G401.6 (cell line): ENCODE measurements at regions not wholly inside any gene's neighbourhood (a gene's known extent, or its start where the extent isn't known, plus 50 kb on each side); places are given as distances from the start of the nearest gene placed in this dataset.
"Not testable (repeated sequence)": the region's sequence is repeated elsewhere in the genome, so short reads cannot be mapped to it uniquely, and the experiment has no call there.

Experiments used
- FAIRE-seq: peaks from 2 replicates; lab custom pipeline; 2012; peaks lifted over from hg19 to GRCh38; lab: Jason Lieb, UNC

DNA sequence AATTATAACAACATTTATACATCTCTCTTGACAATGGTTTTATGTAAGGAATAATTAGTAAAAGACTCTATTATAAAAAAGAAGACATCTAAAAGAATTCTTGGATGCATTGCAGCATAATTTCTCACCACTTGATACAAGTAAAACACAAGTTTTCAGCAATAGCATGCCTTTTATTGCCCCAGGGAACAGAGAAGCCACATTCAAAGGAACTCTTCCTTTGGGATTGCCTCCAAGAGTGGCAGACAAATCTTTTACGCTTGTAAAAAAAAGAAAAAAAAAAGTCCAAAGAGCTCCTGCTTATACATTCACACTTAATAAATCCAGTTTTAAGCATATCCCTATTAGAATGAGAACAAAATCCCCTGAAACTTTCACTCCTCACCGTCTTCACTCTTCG lies 2357.8 kb upstream of the PCDH20 start:
- no peak for FAIRE-seq

GRCh38 chr13:63757683-63758082 lies 2342.0 kb upstream of the PCDH20 start:
- FAIRE-seq = peak; percentile 72

- peak; percentile 93 for FAIRE-seq
These were observed 2334.2 kb upstream of the PCDH20 start for GRCh38 chr13:63749857-63750256.

DNA sequence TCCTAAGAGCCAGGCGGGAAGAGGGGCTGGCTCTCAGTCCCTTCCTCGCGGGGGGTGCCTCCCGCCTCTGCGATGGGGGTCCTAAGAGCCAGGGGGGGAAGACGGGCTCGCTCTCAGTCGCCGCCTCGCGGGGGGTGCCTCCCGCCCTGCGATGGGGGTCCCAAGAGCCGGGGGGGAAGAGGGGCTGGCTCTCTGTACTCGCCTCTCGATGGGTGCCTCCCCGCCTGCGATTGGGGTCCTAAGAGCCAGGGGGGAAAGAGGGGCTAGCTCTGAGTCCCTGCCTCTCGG lies 2326.1 kb upstream of the PCDH20 start:
- not testable (repeated sequence) for FAIRE-seq

DNA sequence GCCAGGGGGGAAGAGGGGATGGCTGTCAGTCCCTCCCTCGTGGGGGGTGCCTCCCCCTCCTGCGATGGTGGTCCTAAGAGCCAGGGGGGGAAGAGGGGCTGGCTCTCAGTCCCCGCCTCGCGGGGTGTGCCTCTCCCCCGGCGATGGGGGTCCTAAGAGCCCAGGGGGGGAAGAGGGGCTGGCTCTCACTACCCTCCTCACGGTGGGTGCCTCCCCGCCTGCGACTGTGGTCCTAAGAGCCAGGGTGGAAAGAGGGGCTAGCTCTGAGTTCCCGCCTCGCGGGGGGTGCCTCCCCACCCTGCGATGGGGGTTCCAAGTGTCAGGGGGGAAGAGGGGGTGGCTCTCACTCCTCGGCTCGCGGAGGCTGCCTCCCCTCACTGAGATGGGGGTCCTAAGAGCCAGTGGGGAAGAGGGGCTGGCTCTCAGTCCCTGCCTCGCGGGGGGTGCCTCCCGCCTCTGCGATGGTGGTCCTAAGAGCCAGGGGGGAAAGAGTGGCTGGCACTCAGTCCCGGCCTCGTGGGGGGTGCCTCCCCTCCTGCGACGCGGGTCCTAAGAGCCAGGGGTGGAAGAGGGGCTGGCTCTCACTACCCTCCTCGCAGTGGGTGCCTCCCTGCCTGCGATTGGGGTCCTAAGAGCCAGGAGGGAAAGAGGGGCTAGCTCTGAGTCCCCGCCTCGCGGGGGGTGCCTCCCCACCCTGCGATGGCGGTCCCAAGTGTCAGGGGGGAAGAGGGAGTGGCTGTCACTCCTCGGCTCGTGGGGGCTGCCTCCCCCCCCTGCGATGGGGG lies 2325.6 kb upstream of the PCDH20 start:
- FAIRE-seq = no peak

GRCh38 chr13:63739112-63739735 lies 2323.6 kb upstream of the PCDH20 start:
- not testable (repeated sequence) for FAIRE-seq

- FAIRE-seq = no peak
These were observed 2321.8 kb upstream of the PCDH20 start for GRCh38 chr13:63737418-63737817.

- FAIRE-seq = no peak
These were observed 2316.2 kb upstream of the PCDH20 start for GRCh38 chr13:63731896-63732295.

- FAIRE-seq = not testable (repeated sequence)
These were observed 2296.5 kb upstream of the PCDH20 start for GRCh38 chr13:63712159-63712558.

- no peak for FAIRE-seq
These were observed 2291.1 kb upstream of the PCDH20 start for GRCh38 chr13:63706751-63707150.

GRCh38 chr13:63704521-63704920 lies 2288.9 kb upstream of the PCDH20 start:
- no peak for FAIRE-seq

- FAIRE-seq = no peak
These were observed 2284.7 kb upstream of the PCDH20 start for GRCh38 chr13:63700350-63700749.

DNA sequence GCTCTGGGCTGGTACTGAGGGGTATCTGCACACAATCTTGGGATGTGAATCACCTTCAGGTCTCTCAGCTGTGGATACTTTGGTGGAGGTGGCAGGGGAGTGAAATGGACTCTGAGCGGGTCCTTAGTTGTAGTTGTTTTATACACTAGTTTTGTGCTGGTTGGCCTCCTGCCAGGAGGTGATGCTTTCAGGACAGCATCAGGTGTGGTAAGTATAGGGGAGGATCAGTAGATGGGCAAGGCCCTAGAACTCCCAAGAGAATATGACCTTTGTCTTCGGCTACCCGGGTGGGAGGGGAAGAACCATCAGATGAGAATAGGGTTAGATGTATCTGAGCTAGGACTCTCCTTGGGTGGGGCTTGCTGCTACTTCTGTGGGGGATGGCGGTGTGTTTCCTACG lies 2284.3 kb upstream of the PCDH20 start:
- FAIRE-seq = no peak

- FAIRE-seq = no peak
These were observed 2280.4 kb upstream of the PCDH20 start for GRCh38 chr13:63696055-63696454.

DNA sequence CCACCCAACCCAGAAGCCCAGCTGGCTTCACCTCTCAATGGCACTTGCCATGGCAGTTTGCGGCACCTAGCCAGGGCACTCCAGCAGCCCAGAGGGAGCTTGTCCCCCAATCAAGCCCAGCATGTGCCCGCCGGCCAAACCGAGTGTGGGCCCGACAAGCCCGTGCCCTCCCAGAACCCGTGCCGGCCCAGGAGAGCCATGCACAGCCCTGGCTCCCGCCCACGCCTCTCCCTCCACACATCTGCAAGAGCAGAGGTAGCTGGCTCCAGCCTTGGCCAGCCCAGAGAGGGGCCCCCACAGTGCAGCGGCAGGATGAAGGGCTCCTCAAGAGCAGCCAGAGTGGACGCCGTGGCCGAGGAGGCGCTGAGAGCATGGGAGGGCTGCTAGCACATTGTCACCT lies 2278.0 kb upstream of the PCDH20 start:
- no peak for FAIRE-seq

GRCh38 chr13:63691474-63691873 lies 2275.8 kb upstream of the PCDH20 start:
- FAIRE-seq = no peak

GRCh38 chr13:63690672-63691071 lies 2275.0 kb upstream of the PCDH20 start:
- FAIRE-seq = no peak

- FAIRE-seq = peak; percentile 31
These were observed 2269.2 kb upstream of the PCDH20 start for GRCh38 chr13:63684822-63685221.

- no peak for FAIRE-seq
These were observed 2265.1 kb upstream of the PCDH20 start for GRCh38 chr13:63680704-63681103.

DNA sequence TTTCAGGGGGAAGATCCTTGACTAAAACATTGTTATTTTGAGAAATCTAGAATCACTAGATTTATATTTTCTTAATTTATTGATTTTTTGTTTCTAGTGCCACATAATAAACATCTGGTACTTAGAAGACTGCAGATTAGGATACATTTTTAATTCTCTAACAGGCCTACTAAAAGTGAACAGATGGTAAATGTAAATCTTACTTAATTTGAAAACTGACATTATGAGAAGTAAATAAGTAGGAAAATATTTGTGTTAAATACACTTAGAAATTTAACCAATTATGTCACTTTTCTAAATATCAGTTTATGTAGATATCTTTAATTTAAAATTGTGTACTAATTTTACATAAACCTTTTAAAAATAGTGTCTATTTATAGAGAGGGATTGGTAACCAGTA lies 2255.6 kb upstream of the PCDH20 start:
- FAIRE-seq = peak; percentile 85

DNA sequence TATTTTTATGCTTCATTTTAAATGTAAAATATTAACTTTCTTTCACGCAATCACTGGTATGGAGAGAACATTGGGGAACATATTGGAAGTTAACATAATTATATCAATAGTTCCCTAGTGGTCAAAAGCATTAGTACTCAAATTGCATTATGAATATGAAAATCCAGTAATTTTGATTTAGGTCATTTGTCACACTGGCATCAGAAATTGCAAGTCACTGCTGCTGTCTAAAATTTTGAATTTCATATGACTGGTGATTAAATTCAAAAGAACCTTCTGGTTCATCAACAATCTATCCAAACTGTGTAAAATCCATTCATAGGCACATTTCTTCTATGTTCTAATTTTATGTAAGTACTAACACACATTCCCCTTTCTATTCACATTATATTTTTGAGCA lies 2235.7 kb upstream of the PCDH20 start:
- no peak for FAIRE-seq

GRCh38 chr13:63643543-63643942 lies 2227.9 kb upstream of the PCDH20 start:
- FAIRE-seq = no peak

DNA sequence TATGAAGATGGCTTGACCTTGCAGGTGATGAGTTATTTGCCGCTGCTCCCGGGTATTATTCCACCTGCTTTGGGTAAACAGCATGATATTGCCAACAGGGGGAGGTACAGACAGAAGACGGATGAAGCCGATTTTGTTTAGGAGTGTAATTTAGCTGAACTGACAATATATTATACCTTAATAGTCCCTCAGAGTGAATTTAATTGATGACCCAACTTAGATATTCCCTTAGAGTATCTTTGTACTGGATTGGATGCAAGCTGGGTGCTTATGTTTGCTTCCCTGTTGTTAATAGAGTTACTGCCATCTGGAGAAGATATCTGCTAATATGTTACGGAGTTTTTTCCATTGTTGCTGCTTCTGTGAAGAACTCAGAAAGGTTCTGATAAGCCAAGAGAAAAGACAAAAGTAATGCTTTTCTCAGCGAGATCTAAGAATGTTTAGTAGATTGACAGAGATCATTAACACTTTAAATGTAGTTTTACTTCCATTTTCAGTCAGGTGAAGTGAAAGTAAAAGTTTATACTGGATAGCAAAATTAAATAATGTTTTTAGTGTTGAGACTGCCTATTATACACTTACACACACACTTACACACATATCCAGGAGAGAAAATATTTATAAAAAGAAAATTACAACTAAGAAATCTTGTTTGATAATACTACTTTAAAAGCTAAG lies 2220.8 kb upstream of the PCDH20 start:
- FAIRE-seq = peak; percentile 49

- no peak for FAIRE-seq
These were observed 2216.7 kb upstream of the PCDH20 start for GRCh38 chr13:63632321-63632720.
